Putamen (tissue), 1 donor: ENCODE measurements at regions not wholly inside any gene's neighbourhood (a gene's known extent, or its start where the extent isn't known, plus 50 kb on each side); places are given as distances from the start of the nearest gene placed in this dataset.
"Not testable (repeated sequence)": the region's sequence is repeated elsewhere in the genome, so short reads cannot be mapped to it uniquely, and the experiment has no call there.

Source experiments
- DNase-seq: peaks from one replicate; pipeline ENCODE4 v3.0.0-alpha.2; 2016; ENCODE audit warnings: low spot score

- DNase-seq, result no peak
These were observed 324.0 kb upstream of the PDE3A start for GRCh38 chr12:20044351-20044750.

DNA sequence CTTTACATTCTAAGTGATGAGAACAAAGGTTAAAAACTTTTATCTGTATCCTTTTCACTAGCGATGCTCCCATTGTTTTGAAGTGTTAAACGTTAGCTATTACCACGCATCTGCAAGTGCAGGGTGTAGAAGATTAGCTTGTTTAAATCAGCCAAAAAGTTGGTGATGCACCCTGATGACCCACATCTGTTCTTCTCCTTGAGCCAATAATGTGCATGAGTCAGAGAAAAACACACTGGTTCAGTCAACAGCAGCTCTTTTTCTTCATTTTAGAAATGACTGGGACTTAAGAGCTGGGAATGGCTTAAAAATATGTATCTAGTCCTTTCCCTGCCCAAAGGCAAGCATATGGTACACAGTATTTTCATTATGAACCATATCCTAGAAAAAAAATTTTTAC is 323.5 kb upstream of the PDE3A start:
- no peak for DNase-seq

- DNase-seq, result no peak
These were observed 320.4 kb upstream of the PDE3A start for GRCh38 chr12:20047901-20048300.

GRCh38 chr12:20050221-20050620 is 318.1 kb upstream of the PDE3A start:
- no peak for DNase-seq

DNA sequence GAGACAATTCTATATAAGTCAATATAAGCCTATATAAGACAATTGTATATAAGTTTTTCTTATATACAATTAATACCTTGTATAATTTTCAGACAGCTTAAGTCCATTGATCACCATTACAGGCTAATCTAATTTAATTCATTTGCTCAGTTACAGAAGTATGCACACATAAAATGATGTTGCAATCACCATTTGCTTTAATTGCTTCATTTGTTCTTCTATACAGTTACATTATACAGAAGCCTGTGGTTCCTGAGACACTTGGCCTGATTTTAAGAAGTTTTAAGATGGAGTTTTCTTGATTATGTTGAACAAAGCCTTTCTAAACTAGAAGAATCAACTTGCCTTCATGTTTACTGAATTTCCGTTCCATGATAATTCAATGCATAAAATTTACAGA is 314.6 kb upstream of the PDE3A start:
- DNase-seq, result no peak

DNA sequence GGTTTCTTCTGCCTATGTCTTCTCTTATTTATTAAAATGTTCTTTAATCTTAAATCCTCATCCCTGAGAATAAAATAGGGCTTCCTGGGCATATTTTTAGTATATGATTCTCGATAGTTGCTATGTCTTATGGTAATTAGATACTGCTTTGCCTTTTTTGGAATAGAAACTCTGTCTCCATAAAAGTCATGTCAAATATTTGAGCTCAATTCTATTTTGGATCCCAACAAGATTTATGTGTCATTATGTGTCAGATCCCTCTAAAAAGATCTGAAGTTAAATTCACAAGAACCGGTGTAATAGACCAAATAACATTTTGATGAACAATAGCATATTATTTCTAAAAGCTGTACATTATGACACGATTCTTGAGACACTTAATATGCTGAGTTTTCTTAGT is 312.5 kb upstream of the PDE3A start:
- DNase-seq, result peak; percentile 17

DNA sequence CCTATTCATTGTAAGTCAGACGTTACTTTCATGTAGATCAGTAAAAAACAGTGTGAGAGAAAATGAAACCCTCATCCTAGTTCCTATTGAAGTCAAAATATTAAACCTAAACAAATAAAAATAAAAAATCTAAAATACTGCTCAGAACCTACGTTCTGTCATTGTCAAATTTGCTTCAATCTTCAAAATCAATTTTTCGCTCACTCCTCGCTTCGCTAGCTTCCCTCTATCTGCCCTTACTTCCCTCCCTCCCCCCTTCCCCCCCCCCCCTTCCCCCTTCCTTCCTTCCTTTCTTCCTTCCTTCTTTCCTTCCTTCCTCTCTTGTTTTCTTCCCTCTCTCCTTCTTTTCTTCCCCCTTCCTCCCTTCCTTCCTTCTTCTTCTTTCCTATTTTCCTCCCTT is 310.9 kb upstream of the PDE3A start:
- no peak for DNase-seq

DNA sequence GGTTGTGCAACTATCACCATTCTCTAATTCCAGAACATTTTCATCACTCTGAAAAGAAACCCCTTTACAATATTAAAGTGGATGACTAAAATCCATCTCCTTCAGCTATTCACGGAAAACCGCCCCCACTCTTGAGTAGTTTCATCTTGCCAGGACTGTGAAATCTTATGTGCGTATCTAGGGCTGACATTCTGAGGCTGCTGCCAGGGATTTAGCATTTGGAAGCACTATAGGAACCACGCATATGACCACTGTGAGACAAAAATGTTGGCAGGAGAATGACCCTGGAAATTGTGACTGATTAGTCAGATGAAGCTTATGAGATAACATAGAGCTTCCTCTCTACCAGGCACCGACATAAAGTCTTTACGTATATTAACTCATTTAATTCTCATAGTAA is 305.2 kb upstream of the PDE3A start:
- DNase-seq, result peak; percentile 4

GRCh38 chr12:20077618-20078017 is 290.7 kb upstream of the PDE3A start:
- no peak for DNase-seq

DNA sequence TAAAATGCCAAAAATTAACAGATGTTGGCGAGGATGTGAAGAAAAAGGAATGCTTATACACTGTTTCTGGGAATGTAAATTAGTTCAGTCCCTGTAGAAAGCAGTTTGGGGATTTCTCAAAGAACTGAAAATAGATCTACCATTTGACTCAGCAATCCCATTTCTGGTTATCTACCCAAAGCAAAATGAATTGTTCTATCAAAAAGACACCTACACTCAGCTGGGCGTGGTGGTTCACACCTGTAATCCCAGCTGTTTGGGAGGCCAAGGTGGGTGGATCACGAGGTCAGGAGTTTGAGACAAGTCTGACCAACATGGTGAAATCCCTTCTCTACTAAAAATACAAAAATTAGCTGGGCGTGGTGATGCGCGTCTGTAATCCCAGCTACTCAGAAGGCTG is 279.3 kb upstream of the PDE3A start:
- DNase-seq, result no peak

DNA sequence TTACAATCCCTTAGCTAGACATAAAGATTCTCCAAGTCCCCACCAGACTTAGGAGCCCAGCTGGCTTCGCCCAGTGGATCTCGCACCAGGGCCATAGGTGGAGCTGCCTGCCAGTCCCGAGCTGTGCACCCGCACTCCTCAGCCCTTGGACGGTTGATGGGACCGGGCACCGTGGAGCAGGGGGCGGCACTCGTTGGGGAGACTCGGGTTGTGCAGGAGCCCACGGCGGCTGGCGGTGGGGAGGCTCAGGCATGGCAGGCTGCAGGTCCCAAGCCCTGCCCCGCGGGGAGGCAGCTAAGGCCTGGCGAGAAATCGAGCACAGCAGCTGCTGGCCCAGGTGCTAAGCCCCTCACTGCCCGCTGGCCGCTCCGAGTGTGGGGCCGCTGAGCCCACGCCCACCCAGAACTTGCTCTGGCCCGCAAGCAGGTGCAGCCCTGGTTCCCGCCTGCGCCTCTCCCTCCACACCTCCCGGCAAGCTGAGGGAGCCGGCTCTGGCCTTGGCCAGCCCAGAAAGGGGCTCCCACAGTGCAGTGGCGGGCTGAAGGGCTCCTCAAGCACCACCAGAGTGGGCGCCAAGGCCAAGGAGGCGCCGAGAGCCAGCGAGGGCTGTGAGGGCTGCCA is 275.0 kb upstream of the PDE3A start:
- DNase-seq, result not testable (repeated sequence)

- no peak for DNase-seq
These were observed 271.9 kb upstream of the PDE3A start for GRCh38 chr12:20096430-20096829.

GRCh38 chr12:20097626-20098025 is 270.7 kb upstream of the PDE3A start:
- no peak for DNase-seq

- DNase-seq, result no peak
These were observed 268.7 kb upstream of the PDE3A start for GRCh38 chr12:20099395-20100183.

DNA sequence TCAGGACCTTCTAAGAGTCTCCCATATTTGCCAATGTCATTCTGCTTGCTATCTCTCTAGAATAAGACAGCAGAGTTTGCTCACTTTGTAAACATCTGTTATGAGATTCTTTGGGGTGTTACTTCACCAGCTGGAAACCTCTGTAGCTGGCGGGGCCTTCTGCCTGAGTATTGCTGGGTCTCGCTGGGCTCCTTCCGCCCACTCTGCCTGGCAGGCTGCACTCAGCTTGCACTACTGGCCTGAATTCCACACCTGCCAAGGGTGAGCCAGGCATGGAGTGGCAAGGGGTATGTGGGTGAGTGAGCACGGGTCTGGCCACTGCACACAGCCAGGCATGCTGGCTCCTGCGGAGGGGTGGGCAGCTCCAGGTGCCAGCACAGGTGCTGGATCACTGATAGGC is 267.3 kb upstream of the PDE3A start:
- no peak for DNase-seq

DNA sequence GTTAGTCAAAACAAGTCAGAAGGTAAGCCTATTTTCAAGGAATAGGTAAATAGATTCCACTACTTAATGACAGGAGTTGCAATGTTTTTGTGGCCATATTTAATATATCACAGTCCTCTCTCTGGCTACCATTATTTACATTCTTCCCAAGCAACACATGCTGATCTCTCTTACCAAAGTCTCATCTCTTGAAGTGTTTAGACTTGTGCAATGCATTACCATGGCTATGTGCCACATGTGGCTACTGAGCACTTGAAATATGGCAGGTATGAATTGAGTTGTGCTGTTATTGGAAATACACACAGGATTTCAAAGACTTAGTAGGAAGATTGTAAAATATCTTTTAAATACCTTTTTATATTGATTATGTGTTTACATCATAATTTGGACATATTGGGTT is 262.4 kb upstream of the PDE3A start:
- no peak for DNase-seq

DNA sequence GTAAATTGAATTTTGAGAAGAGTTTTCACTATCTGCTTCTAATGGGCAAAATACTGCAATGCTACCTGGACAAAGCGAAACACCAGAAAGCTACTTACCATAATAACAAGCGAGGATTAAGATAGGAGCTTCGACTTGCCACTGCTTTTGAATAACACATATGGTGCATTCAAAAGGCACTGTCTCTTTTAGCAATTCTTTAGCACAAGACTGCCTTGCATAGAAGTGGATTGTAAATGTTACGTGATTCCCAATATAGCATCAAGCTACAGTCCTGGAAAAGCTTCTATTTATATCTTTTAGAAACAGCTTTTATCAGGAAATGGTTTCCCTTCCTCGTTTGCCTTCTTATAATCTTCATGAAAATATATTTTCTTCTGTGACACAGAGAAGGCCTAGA is 258.7 kb upstream of the PDE3A start:
- DNase-seq, result no peak

GRCh38 chr12:20115371-20115770 is 253.0 kb upstream of the PDE3A start:
- not testable (repeated sequence) for DNase-seq

DNA sequence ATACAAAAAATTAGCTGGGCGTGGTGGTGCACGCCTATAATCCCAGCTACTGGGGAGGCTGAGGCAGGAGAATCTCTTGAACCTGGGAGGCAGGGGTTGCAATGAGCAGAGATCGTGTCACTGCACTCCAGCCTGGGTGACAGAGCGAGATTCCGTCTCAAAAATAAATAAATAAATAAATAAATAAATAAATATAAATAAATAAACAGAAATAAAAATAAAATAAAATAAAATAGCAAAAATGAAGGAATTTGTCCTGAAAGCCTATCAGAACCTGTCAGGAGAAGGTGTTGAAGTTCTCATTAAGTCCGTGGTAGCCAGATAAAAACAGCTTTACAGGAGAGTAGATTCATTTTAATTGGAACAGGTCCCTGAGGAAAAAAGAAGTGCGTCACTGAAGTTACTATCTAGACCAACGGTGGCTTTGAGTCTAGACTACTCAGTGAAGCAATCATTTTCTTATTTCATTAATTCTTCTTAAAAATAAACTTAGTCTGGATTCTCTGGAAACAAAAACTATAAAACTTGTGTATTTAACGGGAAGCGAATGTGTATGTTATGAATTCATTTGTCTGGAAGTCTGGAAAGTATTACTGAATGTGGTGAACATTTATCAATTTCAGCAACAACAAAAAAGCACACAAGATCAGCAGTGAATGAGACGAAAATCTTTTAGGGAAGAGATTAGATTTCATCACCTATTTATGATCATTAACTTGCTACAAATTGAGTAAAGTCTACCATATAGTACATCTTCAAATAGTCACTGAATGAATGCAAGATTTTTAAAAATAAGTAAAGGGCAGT is 248.5 kb upstream of the PDE3A start:
- DNase-seq, result no peak

DNA sequence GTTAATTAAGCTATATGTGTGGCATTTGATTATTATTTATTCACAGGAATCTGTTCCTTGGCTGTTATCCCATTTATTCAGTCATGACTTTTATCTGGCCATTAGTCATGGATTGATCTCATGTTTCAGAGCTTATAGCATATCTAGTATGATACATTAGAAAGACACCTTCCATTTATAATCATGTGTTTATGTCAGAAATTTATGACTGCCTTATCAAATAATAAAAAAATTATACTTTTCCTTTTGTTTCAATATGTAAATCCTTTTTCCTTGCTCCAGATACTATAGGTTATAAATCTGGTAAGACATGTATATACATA is 248.0 kb upstream of the PDE3A start:
- no peak for DNase-seq

DNA sequence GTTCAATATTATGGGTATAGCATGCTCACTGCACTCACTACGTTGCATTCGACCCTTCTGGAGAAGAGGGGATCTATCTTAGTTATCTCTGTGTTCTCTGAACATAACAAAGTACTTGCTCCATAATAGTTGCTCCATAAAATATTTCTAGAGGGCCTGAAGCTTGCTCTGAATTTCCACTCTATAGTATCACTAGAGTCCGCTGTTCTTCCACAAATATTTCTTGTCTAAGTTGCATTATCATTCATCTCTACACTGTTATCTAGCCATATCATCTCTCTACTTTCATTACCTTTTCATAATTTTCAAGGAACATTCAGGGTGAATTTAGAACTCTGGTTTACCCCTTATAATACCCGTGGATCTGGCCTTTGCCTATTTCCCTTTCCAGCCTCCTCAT is 246.1 kb upstream of the PDE3A start:
- no peak for DNase-seq

- DNase-seq, result no peak
These were observed 244.9 kb upstream of the PDE3A start for GRCh38 chr12:20123465-20123864.

GRCh38 chr12:20125276-20125798 is 243.0 kb upstream of the PDE3A start:
- no peak for DNase-seq
